IMR-90 (cell line): ENCODE measurements at regions not wholly inside any gene's neighbourhood (a gene's known extent, or its start where the extent isn't known, plus 50 kb on each side); places are given as distances from the start of the nearest gene placed in this dataset.

Experiments used
- ATAC-seq: fragments of 200-7000 bp; cut with Tn5 transposase; 2 replicates; pipeline ENCODE4 v1.9.1; 2020; ENCODE audit warnings: low read depth, mild to moderate bottlenecking, moderate library complexity
- BruUV-seq: library from RNA; stranded (reverse); fragments of 400-500 nt; replicated peaks from 2 replicates; lab custom pipeline; 2021; lab: Mats Ljungman, UMichigan
- CTCF ChIA-PET: fragments of 300-600 bp; formaldehyde crosslinking; extraction: SDS; loops from one replicate; lab custom pipeline; 2021; ENCODE audit warnings: antibody characterized with exemption; lab: Yijun Ruan, JAX
- POLR2A ChIA-PET: fragments of 300-600 bp; sonication (Branson Sonifier 250); formaldehyde crosslinking; loops from one replicate; lab custom pipeline; 2022; ENCODE audit warnings: antibody characterized with exemption; ENCODE audit not compliant: unreplicated experiment; lab: Charles Lee
- DNase-seq: peaks from one replicate; pipeline ENCODE4 v3.0.0; 2013
- H2AFZ ChIP-seq: replicated peaks from 2 replicates; pipeline ENCODE3; 2013; ENCODE audit warnings: low read length, mild to moderate bottlenecking; ENCODE audit not compliant: poor library complexity
- H2AK5ac ChIP-seq: 2 replicates; pipeline ENCODE4 v1.6.1; 2013; ENCODE audit warnings: low read depth, low read length, inconsistent platforms
- H2AK9ac ChIP-seq: replicated peaks from 2 replicates; pipeline ENCODE3; 2013; ENCODE audit warnings: mild to moderate bottlenecking, low read depth, low read length, moderate library complexity; ENCODE audit not compliant: poor library complexity
- H2BK120ac ChIP-seq: 2 replicates; pipeline ENCODE4 v1.6.1; 2013; ENCODE audit warnings: low read depth, low read length, inconsistent platforms
- H2BK15ac ChIP-seq: 3 replicates; pipeline ENCODE4 v1.6.1; 2013; ENCODE audit warnings: low read depth, low read length, inconsistent platforms
- H2BK20ac ChIP-seq: 2 replicates; pipeline ENCODE4 v1.6.1; 2013; ENCODE audit warnings: low read depth, mild to moderate bottlenecking, inconsistent platforms, low read length, moderate library complexity
- H2BK5ac ChIP-seq: 2 replicates; pipeline ENCODE4 v1.6.1; 2013; ENCODE audit warnings: mild to moderate bottlenecking, low read depth, low read length, inconsistent platforms; ENCODE audit not compliant: poor library complexity, severe bottlenecking
- H3K14ac ChIP-seq: replicated peaks from 2 replicates; pipeline ENCODE4 v1.6.1; 2013; ENCODE audit warnings: low read depth, low read length, inconsistent platforms
- H3K18ac ChIP-seq: 2 replicates; pipeline ENCODE4 v1.6.1; 2013; ENCODE audit warnings: low read depth, low read length, control low read depth
- H3K23ac ChIP-seq: 2 replicates; pipeline ENCODE4 v1.6.1; 2013; ENCODE audit warnings: low read depth, low read length, inconsistent platforms
- H3K27ac ChIP-seq: 2 replicates; pipeline ENCODE4 v1.5.1; 2013; ENCODE audit warnings: mild to moderate bottlenecking, control low read depth, low read length; ENCODE audit not compliant: insufficient read depth
- H3K27me3 ChIP-seq: 2 replicates; pipeline ENCODE4 v1.6.1; 2013; ENCODE audit warnings: low read length; ENCODE audit not compliant: control insufficient read depth, insufficient read depth
- H3K36me3 ChIP-seq: 2 replicates; pipeline ENCODE4 v1.6.1; 2013; ENCODE audit warnings: low read length, mixed read lengths; ENCODE audit not compliant: control insufficient read depth, insufficient read depth
- H3K4ac ChIP-seq: 2 replicates; pipeline ENCODE4 v1.6.1; 2013; ENCODE audit warnings: low read depth, low read length, inconsistent platforms
- H3K4me1 ChIP-seq: 2 replicates; pipeline ENCODE4 v1.6.1; 2013; ENCODE audit warnings: low read length, mixed read lengths; ENCODE audit not compliant: control insufficient read depth, insufficient read depth
- H3K4me2 ChIP-seq: 2 replicates; pipeline ENCODE4 v1.6.1; 2013; ENCODE audit warnings: low read depth, mild to moderate bottlenecking, control low read depth, low read length, moderate library complexity
- H3K4me3 ChIP-seq: 2 replicates; pipeline ENCODE4 v1.5.1; 2013; ENCODE audit warnings: low read depth, mild to moderate bottlenecking, control low read depth, low read length, moderate library complexity; ENCODE audit not compliant: insufficient read depth
- H3K56ac ChIP-seq: 2 replicates; pipeline ENCODE4 v1.6.1; 2013; ENCODE audit warnings: low read length, inconsistent platforms; ENCODE audit not compliant: insufficient read depth; ENCODE audit errors: extremely low read depth
- H3K79me1 ChIP-seq, 2 experiments: 2 replicates each; pipeline ENCODE4 v1.6.1; 2013; ENCODE audit warnings: low read length in 2 of 2, inconsistent platforms in 1 of 2, low read depth in 1 of 2
- H3K9ac ChIP-seq: 2 replicates; pipeline ENCODE4 v1.6.1; 2013; ENCODE audit warnings: low read depth, low read length, control low read depth
- H3K9me1 ChIP-seq: 2 replicates; pipeline ENCODE4 v1.6.1; 2013; ENCODE audit warnings: low read length, inconsistent platforms; ENCODE audit not compliant: insufficient read depth
- H3K9me3 ChIP-seq: 2 replicates; pipeline ENCODE4 v1.6.1; 2013; ENCODE audit warnings: low read length; ENCODE audit not compliant: control insufficient read depth, insufficient read depth
- H4K20me1 ChIP-seq: 2 replicates; pipeline ENCODE4 v1.6.1; 2013; ENCODE audit warnings: low read length, inconsistent platforms; ENCODE audit not compliant: insufficient read depth
- H4K5ac ChIP-seq: 2 replicates; pipeline ENCODE4 v1.6.1; 2013; ENCODE audit warnings: mild to moderate bottlenecking, low read depth, low read length, control low read depth
- H4K8ac ChIP-seq, 2 experiments: 2 replicates each; pipeline ENCODE4 v1.6.1; 2013; ENCODE audit warnings: low read depth in 2 of 2, low read length in 2 of 2, control low read depth in 1 of 2, inconsistent platforms in 1 of 2
- H4K91ac ChIP-seq: 2 replicates; pipeline ENCODE4 v1.6.1; 2013; ENCODE audit warnings: low read depth, low read length, inconsistent platforms; ENCODE audit not compliant: insufficient read depth
- ELK1 ChIP-seq: fragments of 150-350 bp; IDR thresholded peaks from 2 replicates; pipeline ENCODE4 v1.6.1; 2016; ENCODE audit warnings: low read depth, mild to moderate bottlenecking, low read length, moderate library complexity, borderline replicate concordance
- MAFK ChIP-seq: IDR thresholded peaks from 2 replicates; pipeline ENCODE4 v1.6.1; 2012; ENCODE audit warnings: low read depth, low read length, improper control_type of control experiment
- RFX5 ChIP-seq: IDR thresholded peaks from 2 replicates; pipeline ENCODE4 v1.8.0; 2012; ENCODE audit warnings: low read depth, mild to moderate bottlenecking, low read length, moderate library complexity
- USF2 ChIP-seq: fragments of 150-350 bp; IDR thresholded peaks from 2 replicates; pipeline ENCODE4 v1.6.1; 2017; ENCODE audit warnings: mild to moderate bottlenecking, antibody characterized with exemption, low read length, low read depth
- WGBS, 2 experiments: methylation state at CpG; one replicate each; pipeline versions ENCODE4 v1.1.5 to v1.1.7; 2013; ENCODE audit warnings: missing lambda C conversion rate in 2 of 2; ENCODE audit not compliant: insufficient read length in 1 of 2; ENCODE audit errors: extremely low coverage in 2 of 2; 5-methylcytosine and 5-hydroxymethylcytosine counted together
- dilution Hi-C: fragments of 300-500 bp; cut with HindIII; formaldehyde crosslinking; loops from one replicate; pipeline ENCODE4 v1.14.3; 2018; ENCODE audit warnings: low sequenced_read_pairs; ENCODE audit not compliant: unreplicated experiment
- in situ Hi-C: fragments of 300-500 bp; cut with MboI; formaldehyde crosslinking; loops from 3 replicates; pipeline ENCODE4 v1.14.3; 2019; ENCODE audit warnings: low sequenced_read_pairs, inconsistent platforms, mixed read lengths
- intact Hi-C: fragments of 100-400 bp; cut with micrococcal nuclease; formaldehyde crosslinking; loops from 2 replicates; pipeline ENCODE4 v1.10.0; 2022

GRCh38 chr2:129345540-129345939, 633.9 kb upstream of the RAB6C start:
- Histone ChIP-seq H3K23ac (no peak overlapping the region), H2AK5ac (no peak overlapping the region), H2BK15ac (no peak overlapping the region), H3K27me3 (no peaks in the 10 kb centered on the region), H3K79me1 (no peaks in the 10 kb centered on the region), H4K8ac (no peak overlapping the region), H3K4me3 (no peak overlapping the region), H2BK5ac (no peak overlapping the region), H2AK9ac (no peak overlapping the region), H4K91ac (no peak overlapping the region), H3K27ac (no peak overlapping the region), H3K4me2 (no peak overlapping the region), H3K18ac (no peak overlapping the region), H3K9me3 (peaks cover 3% of the 10 kb centered on the region; the same call in 1 of the 2 replicates), H3K9me1 (no peaks in the 10 kb centered on the region), H3K4ac (no peak overlapping the region), H4K5ac (no peak overlapping the region), H3K56ac (no peak overlapping the region), H4K20me1 (no peaks in the 10 kb centered on the region), H3K14ac (no peak overlapping the region), H3K36me3 (no peaks in the 10 kb centered on the region), H3K9ac (no peak overlapping the region), H2BK120ac (no peak overlapping the region), H3K4me1 (no peaks in the 10 kb centered on the region), H2AFZ (no peak overlapping the region), H2BK20ac (no peak overlapping the region)
- intact Hi-C loops (no loop called here), dilution Hi-C loops (no loop called here), in situ Hi-C loops (no loop called here)
- WGBS, 2 experiments: no CpG with 5 or more reads among the region's 1 CpG
- TF ChIP-seq MAFK: peak; percentile 42; the same call in 1 of the 2 replicates
- no peak for TF ChIP-seq RFX5
- no peak for TF ChIP-seq ELK1
- TF ChIP-seq USF2: no peak
- ATAC-seq (no peak), DNase-seq (no peak)
- ChIA-PET POLR2A (no interaction called here), CTCF (no interaction called here)
- no TSS peak for BruUV-seq
